T-helper 22 cell (primary cell): ENCODE measurements at regions not wholly inside any gene's neighbourhood (a gene's known extent, or its start where the extent isn't known, plus 50 kb on each side); places are given as distances from the start of the nearest gene placed in this dataset.

ENCODE experiments used
- DNase-seq: peaks from one replicate; pipeline ENCODE4 v3.0.0-alpha.2; 2020; ENCODE audit warnings: low read depth

DNA sequence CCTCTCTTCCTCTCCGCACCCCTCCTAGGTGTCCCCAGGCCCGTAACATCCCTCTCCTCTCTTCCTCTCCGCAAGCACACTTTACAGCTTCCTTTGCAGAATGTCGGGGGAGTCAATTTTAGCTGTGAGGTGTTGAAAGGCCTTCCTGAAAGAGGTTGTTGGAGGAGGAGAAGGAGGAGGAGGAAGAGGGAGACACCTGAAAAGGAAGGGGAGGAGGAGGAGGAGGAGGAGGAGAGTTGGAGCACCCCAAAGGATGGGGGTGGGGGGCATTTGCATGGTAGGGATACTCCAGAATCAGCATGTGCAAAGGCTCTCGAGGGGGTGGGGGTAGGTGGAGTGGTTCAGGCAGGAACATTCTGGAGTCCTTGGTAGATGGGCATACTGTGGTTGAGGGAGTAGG, 1045.1 kb downstream of the TBC1D22A start:
- no peak for DNase-seq

DNA sequence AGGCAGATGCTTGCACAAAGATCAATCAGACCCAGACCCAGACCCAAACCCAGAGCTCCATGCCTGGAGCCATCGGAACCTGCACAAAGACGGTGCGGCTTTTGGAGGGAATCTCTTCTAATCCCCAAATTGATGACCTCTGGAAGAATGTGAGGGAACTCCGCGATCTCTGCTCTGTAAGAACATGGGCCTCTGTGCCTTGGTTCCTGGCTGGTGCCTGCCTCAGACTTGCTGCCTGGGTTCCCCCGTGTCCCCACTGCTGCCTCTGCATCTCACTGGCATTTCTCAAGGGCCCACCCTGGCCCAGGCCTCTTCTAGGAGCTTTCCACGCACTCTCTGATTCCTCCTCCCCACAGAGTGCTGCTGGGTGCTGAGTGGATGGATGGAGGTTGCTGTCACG, 1044.4 kb downstream of the TBC1D22A start:
- DNase-seq = no peak

DNA sequence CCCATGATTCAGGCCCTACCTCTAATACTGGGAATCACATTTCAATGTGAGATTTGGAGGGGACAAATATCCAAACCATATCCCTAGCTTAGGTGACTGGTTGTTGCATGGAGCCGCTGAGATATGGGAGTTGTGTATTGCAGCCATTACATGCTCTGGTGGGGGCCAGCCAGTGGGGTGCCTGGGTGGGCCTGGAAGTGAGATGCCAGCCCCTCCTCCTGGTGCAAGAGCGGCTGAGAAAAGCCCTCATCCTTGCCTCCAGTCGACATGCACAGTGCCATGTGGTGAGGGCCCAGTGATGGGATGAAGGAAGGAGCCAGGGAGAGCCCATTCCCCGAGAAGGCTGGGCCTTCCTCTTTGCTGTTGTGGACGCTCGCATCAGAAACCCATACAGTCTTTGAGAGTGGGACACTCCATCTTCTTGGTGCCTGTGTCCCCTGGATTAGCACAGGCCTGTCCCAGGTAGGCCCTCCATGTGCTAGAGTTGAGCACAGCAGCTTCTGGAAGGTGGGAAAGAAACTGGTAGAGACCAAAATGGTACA, 1043.0 kb downstream of the TBC1D22A start:
- no peak for DNase-seq

DNA sequence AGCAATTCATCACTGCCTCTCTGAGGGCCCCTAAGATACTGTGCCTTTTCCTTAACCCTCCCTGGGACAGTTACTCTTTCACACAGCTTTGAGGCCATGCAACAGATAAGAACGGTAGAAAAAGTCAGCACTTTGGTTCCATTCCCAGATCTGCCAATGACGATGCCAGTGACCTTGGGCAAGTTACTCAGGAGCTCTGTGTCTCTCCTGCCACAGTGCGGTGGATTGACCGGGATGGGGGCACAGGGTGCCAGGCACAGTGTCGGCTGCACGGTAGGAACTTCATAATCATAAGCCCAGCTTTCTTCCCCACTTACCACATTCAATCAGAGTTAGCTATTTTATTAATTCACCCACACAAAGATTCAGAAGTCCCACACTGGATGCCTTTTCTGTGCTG, 1041.8 kb downstream of the TBC1D22A start:
- DNase-seq = no peak

DNA sequence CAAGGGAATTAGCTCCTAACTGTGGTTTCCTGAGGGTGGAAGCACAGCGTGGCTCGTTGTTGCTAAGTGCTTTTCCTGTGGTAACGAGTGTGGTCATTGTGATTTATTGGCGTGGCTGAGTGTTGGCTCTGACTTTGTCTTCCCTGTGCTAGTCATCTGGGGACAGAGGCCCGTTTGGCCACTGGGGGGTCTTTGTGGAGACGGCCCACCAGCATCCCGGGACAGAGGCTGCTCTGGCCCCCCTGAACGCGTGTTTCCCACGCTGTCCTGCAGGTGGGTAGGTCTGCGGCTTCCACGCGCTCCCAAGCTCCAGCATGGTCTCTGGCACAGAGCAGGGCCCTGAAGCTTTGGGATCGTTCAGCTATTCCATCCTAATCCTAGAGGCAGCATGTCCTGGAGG, 1040.0 kb downstream of the TBC1D22A start:
- DNase-seq = no peak

DNA sequence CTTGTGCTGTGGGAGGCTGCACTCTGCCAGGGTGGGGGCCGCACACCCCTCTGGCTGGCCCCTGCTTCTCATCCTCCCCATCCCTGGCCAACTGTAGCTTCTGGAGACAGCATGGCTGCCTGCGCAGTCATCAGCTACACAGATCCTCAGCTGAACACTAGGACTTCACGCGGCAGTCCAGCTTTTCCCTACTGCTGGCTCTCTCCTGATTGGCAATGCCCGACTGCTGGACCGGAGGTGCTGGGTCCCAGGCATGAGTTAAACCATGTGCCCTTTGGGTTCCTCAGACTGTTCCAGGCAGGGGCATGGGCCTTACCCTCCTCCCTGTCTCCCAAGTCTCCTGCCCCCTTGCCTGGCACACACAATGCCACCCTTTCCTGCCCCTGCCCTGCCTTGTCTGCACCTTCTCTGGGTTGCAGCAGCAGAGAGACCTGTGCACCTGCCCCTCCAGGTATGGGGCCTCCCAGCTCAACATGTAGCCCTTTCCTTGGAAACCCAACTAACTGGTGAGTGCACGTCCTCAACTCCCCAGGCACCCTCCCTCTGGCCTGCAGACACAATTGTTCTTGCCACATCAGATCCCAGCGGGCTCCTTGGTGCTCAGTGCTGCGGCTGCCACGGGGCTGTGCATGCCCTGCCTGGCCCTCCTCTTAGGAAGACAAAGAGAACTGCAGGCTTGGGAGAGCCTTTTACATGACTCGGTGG, 1039.2 kb downstream of the TBC1D22A start:
- no peak for DNase-seq

DNA sequence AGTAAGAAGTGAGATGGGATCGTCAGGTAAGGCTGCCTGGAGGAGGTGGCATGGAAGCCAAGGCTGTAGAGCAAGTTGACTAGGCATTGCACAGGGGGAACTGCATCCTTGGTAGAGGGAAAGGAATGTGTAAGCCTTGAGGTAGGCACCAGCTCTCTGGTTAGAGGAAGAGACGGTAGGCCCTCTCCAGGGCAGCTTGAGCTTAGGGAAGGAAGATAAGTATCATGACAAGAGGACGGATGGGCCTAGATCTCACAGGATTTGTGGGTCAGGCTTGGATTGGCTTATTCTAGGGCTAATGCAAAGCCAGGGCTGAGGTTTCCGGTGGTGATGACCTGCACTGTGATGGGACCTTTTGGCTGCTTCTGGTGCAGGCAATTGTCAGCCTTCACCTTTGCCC, 1035.8 kb downstream of the TBC1D22A start:
- no peak for DNase-seq

DNA sequence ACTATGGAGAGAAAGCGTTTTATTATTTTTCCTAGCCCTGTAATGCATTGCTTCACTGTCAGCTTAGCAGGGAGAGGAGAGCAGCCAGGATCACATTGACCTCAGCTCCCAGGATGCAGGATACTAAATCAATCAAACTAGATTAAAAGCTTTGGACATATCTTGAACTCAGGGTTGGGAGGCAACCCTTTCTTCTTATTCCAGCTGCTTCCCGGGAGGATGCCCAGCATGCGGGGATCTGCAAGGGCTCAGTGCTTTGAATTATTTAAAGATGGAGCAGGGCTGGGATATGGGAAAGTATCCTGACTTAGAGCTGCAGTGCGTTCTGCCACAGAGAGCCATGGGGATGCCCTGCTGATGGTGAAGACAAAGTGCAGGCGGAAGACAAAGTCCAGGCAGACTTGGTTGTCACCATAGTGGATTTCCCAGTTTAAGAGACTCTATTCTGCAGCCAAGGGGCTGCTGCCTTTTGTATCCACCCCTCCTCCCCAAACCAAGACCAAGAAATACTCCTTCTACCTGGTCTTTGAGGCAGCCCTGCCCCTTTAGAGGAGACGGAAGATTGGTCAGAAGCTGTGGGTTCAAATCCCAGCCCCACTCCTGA, 1035.0 kb downstream of the TBC1D22A start:
- no peak for DNase-seq

DNA sequence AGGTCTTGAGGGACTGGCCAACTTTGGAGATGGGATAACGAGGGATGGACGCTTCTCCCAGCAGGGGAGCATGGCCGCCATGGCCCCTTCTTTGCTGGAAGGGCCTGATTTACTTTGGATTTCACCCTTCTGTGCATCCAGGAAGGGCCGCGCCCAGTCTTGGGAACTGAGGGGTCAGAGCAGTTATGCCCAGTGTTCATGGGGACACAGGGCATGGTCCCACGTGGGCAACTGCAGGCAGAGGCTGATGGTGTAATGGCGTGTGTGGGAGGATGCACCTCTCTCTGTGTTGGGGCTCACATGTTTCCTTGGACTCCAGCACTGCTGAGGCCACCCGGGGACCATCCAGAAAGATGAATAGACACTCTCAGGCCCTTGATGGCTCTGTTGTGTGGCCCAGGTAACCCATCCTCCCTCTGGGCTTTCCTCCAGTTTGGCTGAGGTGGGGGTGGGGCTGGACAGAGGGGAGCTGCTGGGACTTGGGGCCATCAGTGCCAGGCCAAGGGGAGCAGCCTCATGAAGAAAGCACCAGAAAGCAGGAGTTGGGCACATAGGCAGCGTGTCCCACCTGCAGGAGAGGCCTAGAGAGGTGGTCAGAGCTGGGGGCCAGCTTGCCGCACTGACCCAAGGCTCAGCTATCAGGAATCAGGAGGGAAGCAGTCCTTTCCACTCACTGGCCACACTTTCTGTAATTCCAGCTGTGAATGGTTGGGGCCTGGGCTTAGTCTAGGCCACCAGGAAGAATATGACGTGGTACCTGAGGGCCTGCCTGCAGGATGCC, 1033.9 kb downstream of the TBC1D22A start:
- DNase-seq = no peak

DNA sequence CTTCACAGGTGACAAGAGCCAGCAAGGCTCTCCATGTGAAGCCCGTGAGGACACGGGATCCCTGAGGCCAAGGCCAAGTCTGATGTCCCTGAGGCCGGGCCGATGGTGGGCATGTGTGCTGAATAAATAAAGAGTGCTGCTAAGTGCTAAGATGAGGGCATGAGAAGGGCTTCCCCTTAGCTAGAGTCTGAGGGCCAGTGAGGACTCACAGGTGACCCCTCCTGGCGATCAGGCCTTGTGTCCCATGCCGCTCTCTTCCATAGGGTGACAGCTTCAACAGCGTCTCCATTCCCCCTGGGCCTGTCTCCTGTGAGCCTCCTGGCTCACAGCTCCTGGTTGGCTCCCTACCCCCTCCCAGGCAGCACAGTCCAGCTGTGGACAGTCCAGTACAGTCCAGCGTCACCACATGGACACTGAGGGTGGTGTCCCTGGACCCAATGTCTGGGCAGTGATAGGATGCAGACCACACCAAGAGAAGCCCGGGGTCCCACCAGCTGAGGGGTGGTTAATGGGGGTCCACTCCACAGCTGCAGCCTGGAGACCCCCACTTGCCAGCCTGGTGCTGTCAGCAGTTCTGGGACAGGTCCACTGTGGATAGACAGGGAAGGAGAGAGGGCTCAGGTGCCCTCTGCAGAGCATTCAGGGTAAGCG, 1033.2 kb downstream of the TBC1D22A start:
- DNase-seq = no peak

DNA sequence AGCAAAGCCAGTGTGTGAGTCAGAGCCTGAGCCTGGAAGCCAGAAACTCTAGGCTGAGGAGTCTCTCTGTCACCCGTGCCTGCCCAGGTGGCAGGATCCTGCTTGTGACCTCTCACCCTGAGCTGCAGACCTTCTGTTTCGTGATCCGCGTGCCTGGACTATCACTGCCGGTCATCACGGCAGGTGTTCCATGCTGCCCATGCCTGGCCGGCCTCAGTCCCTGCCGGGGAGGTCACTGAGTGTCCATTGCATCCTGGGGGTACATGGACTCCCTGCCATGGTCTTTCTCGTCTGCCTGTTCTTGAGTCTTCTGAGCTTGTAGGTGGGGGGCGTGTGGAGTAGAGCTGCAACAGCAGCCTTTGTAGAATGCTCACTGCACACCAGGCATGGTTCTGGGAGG, 1032.4 kb downstream of the TBC1D22A start:
- no peak for DNase-seq

DNA sequence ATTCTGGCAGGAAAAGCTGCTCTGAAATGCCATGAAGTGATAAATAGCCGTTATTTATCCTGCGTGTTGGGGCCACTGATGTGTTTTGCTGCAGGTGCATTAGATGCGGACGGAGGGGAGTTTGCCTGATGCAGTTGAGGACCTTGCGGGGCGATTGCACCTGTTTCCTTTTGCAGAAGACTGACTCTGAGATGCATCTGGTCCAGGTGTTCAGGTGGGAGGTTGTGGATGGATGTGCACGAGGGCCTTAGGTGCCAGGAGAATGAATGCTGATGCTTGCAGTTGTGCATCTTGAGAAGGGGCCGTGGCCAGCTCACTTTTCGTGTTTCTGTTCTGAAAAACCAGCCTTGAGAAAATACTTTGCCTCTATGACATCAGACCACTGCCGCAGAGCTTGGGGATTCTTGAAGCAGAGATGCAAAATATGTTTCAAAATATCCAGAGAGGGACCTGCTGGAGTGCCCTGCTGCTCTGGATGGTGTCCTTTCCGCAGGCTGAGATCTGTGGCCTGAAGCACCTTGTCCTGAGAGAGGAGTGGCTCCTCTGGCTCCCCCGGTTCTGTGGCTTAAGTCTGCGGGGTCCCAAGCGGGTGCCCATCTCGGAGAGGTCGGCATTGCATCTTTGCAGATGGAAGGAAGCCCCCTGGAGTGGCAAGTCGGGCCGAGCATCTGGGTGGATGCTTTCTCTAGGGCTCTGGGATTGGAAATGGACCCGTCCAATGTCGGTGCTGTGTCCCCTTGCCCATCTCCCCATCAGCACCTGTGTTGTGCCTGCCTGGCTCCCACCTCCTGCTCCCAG, 1031.1 kb downstream of the TBC1D22A start:
- no peak for DNase-seq

DNA sequence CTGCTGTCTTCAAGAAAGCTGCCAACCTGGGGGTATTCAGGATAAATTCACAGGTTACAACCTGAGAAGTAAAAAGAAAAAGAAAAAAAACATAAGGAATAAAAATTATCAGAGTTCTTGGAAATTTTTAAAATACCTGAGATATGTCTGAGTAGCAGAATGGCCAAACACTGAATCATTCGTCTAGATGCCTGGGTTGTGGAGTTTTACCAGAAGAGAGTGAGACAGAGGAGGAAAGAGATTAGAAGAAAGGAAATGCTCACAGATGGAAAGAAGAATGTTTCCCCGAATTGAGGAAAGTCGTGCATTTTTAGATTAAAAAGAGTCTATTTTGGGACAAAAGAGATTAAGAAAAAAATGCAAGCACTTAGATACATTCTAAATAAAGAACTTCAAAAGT, 1026.7 kb downstream of the TBC1D22A start:
- no peak for DNase-seq

DNA sequence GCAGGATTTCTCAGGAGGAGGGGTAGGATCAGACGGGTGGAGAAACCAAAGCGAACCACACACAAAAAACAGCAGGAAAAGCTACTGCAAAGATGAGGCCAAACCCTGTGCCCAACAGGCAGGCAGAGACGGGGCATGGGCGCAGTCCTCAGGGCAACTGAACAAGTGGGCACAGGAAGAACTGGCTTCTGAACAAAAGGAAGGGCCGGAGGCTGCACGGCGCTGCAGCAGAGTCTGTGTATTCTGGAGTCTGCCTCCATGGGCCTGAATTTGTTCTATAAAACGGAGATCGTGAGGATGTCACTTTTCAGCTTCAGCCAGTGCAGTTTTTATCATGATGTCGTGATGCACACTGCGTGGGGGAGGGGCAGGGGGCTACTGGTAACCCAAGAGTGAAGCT, 1026.0 kb downstream of the TBC1D22A start:
- no peak for DNase-seq

DNA sequence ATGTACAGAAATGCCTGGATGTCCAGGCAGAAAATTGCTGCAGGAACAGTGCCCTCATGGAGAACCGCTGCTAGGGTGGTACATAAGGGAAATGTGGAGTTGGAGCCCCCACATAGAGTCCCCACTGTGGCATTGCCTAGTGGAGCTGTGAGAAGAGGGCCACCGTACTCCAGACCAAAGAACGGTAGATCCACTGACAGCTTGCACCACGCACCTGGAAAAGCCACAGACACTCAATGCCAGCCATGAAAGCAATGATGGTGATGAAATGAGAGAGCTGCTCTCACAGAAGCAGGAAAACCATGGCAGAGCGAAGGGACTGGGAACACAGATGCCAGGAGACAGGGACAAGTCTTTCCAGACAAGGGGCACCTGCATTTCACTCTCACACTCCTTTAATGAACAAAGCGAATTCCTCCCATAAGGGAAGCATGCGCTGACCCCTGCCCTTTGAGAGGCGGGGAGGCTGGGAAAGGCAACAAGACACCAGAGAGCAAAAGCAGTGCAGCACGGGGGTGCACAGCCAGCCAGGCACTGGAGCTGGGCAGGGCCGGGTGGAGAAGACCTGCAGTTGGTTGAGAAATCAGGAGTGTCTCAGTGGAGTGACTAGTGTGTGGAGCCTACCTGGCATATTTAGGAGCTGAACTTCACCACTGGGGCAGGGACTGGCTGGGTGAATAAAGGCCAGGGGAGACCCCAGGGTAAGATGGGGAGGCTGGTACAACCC, 1025.2 kb downstream of the TBC1D22A start:
- DNase-seq = no peak

DNA sequence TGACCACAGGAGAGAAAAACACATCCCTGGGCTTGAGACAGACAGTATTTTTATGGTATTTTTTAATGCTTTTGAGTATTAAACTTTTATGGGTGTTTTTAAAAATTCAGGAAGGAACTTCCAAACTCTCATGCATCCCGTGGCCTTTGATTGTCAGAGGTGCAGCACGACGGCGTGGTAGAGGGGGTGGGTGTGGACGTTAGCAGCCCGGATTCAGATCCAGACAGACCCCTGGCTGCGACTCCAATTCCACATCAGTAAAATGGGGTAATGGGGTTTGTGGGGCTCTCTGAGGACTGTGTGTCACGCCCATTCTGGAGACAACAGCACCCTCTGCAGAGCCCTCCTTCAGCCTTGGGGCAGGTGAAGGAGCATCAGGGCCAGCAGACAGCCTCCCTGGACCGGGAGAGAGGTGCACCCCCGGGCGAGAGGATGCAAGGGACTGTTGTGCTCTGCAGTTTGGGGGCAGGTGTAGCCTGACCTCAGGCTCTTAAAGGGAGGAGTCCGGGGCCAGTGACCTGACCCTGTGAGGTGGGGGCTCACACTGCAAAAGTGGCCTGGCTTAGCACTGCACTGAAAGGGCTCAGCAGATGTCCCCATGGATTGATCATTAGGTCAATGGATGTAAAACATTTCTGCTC, 1024.3 kb downstream of the TBC1D22A start:
- DNase-seq = no peak

DNA sequence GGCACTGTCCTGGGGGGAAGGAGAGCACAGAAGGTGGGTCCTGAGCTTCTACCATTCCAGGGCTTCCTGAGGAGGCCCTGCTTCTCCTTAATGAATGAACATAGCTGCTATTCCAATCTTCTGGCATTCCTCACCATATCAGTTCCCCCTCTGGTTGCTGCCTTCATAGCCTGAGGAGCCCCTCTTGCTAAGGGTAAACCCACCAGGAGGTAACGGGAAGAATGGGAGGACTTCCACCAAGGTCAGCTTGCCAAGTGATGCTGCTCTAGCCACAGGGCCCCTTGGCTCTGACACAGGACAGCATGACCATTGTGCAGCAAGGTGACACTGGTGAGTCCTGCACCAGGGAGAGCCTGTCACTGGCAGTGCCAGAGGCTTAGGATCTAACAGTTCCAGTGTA, 1022.5 kb downstream of the TBC1D22A start:
- DNase-seq = no peak

DNA sequence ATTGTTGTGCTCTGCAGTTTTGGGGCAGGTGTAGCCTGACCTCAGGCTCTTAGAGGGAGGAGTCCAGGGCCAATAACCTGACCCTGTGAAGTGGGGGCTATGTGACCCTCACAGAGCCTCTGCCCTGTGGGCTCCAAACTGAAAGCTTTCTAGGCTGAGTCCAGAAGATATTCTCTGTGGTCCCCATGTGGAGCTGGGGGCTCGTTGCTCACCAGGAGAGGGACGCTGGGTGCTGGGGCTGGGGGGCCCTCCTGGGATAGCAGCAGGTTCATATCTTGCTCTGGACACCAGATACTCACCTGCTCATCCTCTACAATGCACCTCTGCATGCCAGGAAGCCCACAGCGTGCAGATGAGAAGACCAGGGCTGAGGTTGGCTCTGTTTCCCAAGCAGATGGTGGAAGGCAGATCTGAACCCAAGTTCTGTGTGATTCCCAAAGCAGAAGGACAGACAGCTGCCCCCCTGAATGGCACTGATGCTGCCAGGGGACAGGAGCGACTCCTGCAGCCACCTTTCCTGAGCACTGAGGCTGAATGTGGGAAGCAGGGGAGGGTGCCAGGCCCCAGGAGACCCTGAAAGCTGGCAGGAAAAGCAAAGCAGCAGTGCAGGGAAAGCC, 1022.0 kb downstream of the TBC1D22A start:
- DNase-seq = no peak

DNA sequence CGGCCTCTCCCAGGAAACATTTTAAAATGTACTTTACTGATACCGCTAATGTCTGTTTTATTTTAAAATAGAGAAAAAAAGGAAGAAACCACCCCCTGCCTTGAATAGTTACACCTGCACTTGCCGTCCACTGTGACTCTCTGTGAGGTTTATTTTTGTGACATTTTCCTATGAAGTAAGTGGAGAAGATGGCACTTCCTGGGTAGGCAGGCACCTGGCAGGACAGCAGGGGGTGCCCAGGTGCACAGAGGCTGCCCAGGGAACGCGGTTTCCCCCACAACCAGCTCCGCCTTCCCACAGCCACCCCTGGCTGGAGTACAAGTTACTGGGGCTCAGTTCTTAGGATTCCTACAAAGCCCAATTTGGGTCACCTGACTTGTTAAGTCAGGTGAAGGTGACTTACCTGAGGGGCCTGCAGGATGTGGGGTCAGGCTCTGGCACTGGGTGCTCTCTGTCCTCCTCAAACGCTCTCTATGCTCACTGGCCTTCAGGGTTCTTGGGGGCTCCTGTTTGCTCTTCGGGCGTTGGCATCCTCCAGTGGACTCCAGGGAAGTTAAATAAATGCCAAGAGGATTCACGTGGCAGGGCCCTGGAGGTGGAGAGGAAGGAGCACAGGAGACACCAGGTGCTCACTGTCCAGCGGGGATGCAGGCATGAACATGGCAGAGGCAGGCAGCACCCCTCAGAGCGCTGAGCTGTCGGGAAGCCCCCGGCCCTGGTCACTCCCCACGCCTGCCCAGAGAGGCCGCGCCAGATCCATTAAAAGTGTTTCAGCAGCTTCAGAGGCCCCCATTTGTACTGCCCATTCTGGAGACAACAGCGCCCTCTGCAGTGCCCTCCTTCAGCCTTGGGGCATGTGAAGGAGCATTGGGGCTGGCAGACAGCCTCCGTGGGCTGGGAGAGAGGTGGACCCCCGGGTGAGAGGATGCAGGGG, 1021.2 kb downstream of the TBC1D22A start:
- DNase-seq = no peak
